Fibroblast of lung (primary cell): ENCODE measurements at regions not wholly inside any gene's neighbourhood (a gene's known extent, or its start where the extent isn't known, plus 50 kb on each side); places are given as distances from the start of the nearest gene placed in this dataset.

Source experiments
- EZH2 ChIP-seq: IDR thresholded peaks from 2 replicates; pipeline ENCODE4 v1.5.1; 2012; ENCODE audit warnings: low read length, control low read depth, mild to moderate bottlenecking; ENCODE audit errors: missing control alignments
- TF ChIP-seq, protein P1 (sequence below), 2 donors: IDR thresholded peaks in 1 of 2; conservative IDR thresholded peaks in 1 of 2; 1 replicate in 1 of 2; 2 replicates in 1 of 2; pipeline ENCODE4 v1.5.1; 2011 to 2012; ENCODE audit warnings: low read length in 2 of 2, control low read depth in 1 of 2, inconsistent platforms in 1 of 2, low read depth in 1 of 2, mild to moderate bottlenecking in 1 of 2

DNA sequence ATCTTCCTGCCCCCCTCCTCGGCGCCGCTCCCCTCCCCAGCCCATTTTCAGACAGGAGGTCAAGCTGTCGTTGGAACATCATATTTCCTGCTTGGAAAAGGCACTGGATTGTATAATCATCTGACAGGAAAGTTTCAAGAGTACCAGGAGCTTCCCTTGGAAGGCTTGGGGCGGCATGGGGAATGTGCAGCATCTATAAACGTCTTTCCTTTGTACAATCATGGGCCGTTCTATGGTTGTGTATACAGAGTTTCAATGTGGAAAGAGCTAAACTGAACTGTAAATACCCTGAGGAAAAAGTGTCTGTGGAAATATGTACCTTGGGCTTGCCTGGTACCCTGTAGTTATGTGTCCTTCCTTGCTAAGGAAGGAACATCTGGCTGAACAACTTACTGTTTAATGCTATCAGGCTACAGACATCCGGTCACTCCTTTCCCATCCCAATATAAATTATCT is 368.1 kb upstream of the ADGRL2 start:
- TF ChIP-seq, protein P1, sequence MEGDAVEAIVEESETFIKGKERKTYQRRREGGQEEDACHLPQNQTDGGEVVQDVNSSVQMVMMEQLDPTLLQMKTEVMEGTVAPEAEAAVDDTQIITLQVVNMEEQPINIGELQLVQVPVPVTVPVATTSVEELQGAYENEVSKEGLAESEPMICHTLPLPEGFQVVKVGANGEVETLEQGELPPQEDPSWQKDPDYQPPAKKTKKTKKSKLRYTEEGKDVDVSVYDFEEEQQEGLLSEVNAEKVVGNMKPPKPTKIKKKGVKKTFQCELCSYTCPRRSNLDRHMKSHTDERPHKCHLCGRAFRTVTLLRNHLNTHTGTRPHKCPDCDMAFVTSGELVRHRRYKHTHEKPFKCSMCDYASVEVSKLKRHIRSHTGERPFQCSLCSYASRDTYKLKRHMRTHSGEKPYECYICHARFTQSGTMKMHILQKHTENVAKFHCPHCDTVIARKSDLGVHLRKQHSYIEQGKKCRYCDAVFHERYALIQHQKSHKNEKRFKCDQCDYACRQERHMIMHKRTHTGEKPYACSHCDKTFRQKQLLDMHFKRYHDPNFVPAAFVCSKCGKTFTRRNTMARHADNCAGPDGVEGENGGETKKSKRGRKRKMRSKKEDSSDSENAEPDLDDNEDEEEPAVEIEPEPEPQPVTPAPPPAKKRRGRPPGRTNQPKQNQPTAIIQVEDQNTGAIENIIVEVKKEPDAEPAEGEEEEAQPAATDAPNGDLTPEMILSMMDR (conservative IDR thresholded peaks at IDR 0.05 in 1 of 2, IDR thresholded peaks at IDR 0.05 in 1 of 2; ENCODE audit: low read depth in 1 of 2, low read length in 2 of 2): no peak
- no peak for TF ChIP-seq EZH2
